Neural crest cell (in vitro differentiated cells): ENCODE measurements at regions not wholly inside any gene's neighbourhood (a gene's known extent, or its start where the extent isn't known, plus 50 kb on each side); places are given as distances from the start of the nearest gene placed in this dataset.
"Not testable (repeated sequence)": the region's sequence is repeated elsewhere in the genome, so short reads cannot be mapped to it uniquely, and the experiment has no call there.

ENCODE experiments used
- DNase-seq: peaks from one replicate; pipeline ENCODE4 v3.0.0; 2021; ENCODE audit warnings: low read depth, mixed read lengths, low spot score
- H3K27ac Mint-ChIP-seq: one replicate; pipeline ENCODE4 v1.8.0; 2021; ENCODE audit warnings: mild to moderate bottlenecking, mixed read lengths; ENCODE audit not compliant: unreplicated experiment
- H3K27me3 Mint-ChIP-seq: 2 replicates; pipeline ENCODE4 v1.8.0; 2021; ENCODE audit warnings: low read depth, mild to moderate bottlenecking, mixed read lengths
- H3K36me3 Mint-ChIP-seq: 2 replicates; pipeline ENCODE4 v1.8.0; 2021; ENCODE audit warnings: low read depth, mild to moderate bottlenecking, mixed read lengths
- H3K4me1 Mint-ChIP-seq: 2 replicates; pipeline ENCODE4 v1.8.0; 2021; ENCODE audit warnings: mixed read lengths
- H3K4me3 Mint-ChIP-seq: one replicate; pipeline ENCODE4 v1.8.0; 2021; ENCODE audit warnings: mild to moderate bottlenecking, mixed read lengths
- H3K9me3 Mint-ChIP-seq: 2 replicates; pipeline ENCODE4 v1.8.0; 2021; ENCODE audit warnings: mixed read lengths
- TF ChIP-seq, protein P1 (sequence below): fragments of 200-600 bp; sonication (generic); conservative IDR thresholded peaks from 2 replicates; pipeline ENCODE4 v1.5.0; 2021; ENCODE audit warnings: antibody characterized with exemption, mild to moderate bottlenecking

DNA sequence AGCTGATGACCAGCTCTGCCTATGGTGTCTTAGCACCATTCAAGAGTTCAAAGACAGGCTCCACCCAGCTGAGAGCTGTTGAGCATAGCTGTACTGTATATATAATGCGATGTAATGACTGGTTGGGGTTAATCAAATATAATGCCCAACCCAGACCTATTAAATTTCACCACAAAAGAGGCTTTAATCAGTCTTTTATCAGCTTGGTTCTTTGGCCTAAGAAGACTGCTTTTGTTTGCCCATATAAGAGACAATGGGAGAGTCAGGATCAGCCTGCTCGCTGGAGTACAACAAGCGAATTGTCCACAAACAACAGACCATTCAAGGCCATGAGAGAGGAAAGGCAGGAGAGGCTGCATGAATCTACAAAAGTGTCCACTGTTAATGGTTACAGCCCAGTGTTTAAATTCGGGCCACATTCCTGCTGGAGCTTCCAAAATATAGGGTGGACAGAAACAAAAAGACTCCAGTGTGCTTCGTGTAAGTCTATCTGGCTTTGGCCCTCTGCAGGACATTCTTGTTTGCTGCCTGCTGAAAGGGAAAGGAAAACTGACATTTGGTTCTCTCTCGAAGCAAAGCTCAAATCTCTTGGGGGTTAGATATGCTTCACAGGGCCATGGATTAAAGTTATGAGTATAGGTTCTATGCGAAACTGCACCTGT, 109.2 kb upstream of the FOXN2 start:
- Mint-ChIP-seq H3K4me3 (peak overlapping the region; percentile 80), H3K4me1 (peaks cover 53% of the 10 kb centered on the region), H3K27me3 (no peaks in the 10 kb centered on the region), H3K9me3 (no peaks in the 10 kb centered on the region), H3K36me3 (no peaks in the 10 kb centered on the region), H3K27ac (peak overlapping the region; percentile 98)
- DNase-seq = peak; percentile 26
- TF ChIP-seq, protein P1, sequence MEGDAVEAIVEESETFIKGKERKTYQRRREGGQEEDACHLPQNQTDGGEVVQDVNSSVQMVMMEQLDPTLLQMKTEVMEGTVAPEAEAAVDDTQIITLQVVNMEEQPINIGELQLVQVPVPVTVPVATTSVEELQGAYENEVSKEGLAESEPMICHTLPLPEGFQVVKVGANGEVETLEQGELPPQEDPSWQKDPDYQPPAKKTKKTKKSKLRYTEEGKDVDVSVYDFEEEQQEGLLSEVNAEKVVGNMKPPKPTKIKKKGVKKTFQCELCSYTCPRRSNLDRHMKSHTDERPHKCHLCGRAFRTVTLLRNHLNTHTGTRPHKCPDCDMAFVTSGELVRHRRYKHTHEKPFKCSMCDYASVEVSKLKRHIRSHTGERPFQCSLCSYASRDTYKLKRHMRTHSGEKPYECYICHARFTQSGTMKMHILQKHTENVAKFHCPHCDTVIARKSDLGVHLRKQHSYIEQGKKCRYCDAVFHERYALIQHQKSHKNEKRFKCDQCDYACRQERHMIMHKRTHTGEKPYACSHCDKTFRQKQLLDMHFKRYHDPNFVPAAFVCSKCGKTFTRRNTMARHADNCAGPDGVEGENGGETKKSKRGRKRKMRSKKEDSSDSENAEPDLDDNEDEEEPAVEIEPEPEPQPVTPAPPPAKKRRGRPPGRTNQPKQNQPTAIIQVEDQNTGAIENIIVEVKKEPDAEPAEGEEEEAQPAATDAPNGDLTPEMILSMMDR = no peak

DNA sequence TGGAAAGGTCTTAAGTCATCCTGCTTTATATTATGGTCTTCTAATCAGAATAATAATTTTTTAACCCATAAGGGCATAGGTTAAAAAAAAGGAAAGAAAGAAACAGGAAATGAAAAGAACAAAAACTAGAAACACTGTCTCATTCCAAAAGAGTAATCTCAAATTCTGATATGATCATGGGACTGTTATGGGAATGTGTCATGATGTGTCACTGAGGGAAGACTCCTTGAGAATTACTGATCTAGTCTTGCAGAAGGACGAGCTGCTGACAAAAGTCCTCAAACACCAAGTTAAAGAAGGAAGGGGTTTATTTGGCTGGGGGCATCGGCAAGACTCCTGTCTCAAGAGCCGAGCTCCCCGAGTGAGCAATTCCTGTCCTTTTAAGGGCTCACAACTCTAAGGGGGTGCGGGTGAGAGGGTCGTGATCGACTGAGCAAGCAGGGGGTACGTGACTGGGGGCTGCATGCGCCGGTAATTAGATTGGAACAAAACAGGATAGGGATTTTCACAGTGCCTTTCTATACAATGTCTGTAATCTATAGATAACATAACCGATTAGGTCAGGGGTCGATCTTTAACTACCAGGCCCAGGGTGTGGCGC, 108.3 kb upstream of the FOXN2 start:
- not testable (repeated sequence) for DNase-seq, H3K9me3 Mint-ChIP-seq, H3K27me3 Mint-ChIP-seq, H3K36me3 Mint-ChIP-seq
- Mint-ChIP-seq H3K27ac (peak overlapping the region; percentile 98), H3K4me1 (peaks cover 47% of the 10 kb centered on the region), H3K4me3 (peak overlapping the region; percentile 46)

DNA sequence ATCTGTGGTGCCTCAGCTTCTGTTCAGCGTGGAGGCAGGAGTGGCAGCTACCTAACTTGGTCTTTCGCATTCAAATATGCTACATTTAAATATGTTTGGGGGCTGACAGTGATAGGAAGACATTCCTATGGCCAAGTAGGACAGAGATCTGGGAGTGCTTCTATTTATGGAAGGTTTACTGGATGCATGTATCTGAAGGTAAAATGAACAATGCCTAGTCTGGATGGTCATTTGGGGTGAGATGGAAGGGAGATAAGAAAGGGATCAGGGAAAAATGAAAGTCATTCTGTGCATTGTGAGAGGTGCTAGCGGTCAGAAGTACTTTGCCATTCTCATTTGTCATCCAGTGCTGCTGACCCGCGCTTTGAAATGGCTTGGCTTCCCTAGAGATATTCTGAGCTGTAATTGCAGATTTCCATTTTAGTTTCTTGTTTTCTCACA, 107.3 kb upstream of the FOXN2 start:
- H3K4me1 Mint-ChIP-seq = peaks cover 47% of the 10 kb centered on the region
- H3K27me3 Mint-ChIP-seq = no peaks in the 10 kb centered on the region
- no peaks in the 10 kb centered on the region for H3K36me3 Mint-ChIP-seq
- no peaks in the 10 kb centered on the region for H3K9me3 Mint-ChIP-seq
- H3K4me3 Mint-ChIP-seq = no peak overlapping the region
- no peak for DNase-seq
- H3K27ac Mint-ChIP-seq = peak overlapping the region; percentile 57
- TF ChIP-seq, protein P1 = no peak

DNA sequence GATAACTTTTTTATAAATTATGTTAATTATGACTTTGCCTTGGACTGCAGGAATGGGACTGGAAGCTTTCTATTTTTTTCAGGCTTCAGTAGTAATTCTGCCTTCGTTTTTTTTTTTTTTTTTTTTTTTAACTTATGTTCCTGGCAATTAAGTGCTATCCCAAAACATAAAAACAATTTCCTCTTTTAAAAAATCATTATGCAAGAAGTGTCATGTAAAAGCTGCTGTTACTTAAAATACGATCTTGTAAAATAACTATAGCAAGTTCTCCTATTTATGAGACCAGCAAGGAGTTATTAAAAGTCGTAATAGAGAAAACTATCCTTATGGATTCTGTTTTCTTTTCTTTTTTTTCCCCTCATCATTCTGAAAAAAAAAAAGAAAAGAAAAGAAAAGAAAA, 106.6 kb upstream of the FOXN2 start:
- Mint-ChIP-seq H3K36me3 (no peaks in the 10 kb centered on the region), H3K4me1 (peaks cover 47% of the 10 kb centered on the region), H3K27me3 (no peaks in the 10 kb centered on the region), H3K9me3 (no peaks in the 10 kb centered on the region), H3K27ac (no peak overlapping the region), H3K4me3 (no peak overlapping the region)
- no peak for DNase-seq
- TF ChIP-seq, protein P1 = no peak

DNA sequence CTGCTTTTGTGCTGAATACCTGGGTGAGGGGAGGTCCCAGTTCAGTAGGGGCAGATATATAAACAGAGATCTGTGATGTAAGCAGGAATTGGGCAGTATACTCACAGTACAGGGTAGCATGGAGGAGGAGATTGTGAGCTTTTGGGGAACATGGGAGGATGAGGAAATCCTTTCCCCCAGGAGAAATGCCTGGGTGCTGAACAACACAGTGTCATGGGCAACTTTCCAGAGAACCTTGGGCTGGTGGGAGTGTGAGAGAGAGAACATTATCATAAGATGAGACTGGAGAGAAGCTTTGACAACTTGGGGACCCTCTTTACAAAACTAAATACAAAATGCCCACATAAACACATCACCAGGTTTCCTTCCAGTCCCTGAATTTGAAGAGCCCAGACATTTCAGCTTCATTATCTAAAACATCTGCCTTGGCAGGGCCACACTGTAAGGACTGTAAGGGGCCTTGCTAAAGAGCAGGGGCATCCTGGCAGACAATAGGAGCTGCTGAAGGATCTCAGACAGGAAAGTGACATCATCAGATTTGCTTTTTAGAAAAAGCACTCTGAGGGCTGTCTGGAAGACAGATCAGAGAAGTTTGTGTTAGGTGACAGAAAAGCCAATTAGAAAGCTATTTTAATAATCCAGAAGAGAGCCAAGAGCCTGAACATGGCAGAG, 105.1 kb upstream of the FOXN2 start:
- no peak for DNase-seq
- H3K9me3 Mint-ChIP-seq = no peaks in the 10 kb centered on the region
- peak overlapping the region; percentile 55 for H3K27ac Mint-ChIP-seq
- H3K4me1 Mint-ChIP-seq = peaks cover 43% of the 10 kb centered on the region
- no peaks in the 10 kb centered on the region for H3K27me3 Mint-ChIP-seq
- TF ChIP-seq, protein P1 = no peak
- no peaks in the 10 kb centered on the region for H3K36me3 Mint-ChIP-seq
- no peak overlapping the region for H3K4me3 Mint-ChIP-seq

DNA sequence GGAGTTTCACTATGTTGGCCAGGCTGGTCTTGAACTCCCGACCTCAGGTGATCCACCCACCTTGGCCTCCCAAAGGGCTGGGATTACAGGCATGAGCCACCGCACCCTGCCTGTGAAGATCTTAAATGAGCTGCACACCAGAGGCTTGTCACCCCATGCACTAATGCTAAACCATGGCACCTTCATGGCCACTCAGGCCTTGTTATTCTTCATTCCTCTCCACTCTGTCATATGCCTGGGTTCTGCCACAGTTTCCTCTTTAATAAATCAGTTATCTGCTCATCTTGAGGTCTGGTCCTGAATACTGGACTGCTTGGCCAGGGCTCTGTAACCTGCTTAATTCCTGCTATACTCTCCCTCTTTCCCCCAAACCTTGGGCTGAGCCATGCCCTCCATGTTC, 104.3 kb upstream of the FOXN2 start:
- Mint-ChIP-seq H3K9me3 (no peaks in the 10 kb centered on the region), H3K36me3 (no peaks in the 10 kb centered on the region), H3K4me3 (no peak overlapping the region), H3K27me3 (no peaks in the 10 kb centered on the region), H3K4me1 (peaks cover 37% of the 10 kb centered on the region), H3K27ac (no peak overlapping the region)
- TF ChIP-seq, protein P1 = no peak
- DNase-seq = no peak
